Neutrophil (primary cell): ENCODE measurements at regions not wholly inside any gene's neighbourhood (a gene's known extent, or its start where the extent isn't known, plus 50 kb on each side); places are given as distances from the start of the nearest gene placed in this dataset.

Experiments
- H3K27ac ChIP-seq: fragments of 200-600 bp; sonication (generic); 2 replicates; pipeline ENCODE4 v1.5.1; 2016; ENCODE audit warnings: mild to moderate bottlenecking, moderate library complexity
- H3K27me3 ChIP-seq: fragments of 200-600 bp; sonication (generic); 2 replicates; pipeline ENCODE4 v1.6.0; 2016; ENCODE audit warnings: mild to moderate bottlenecking
- H3K36me3 ChIP-seq: fragments of 200-600 bp; sonication (generic); 2 replicates; pipeline ENCODE4 v1.5.1; 2017
- H3K4me1 ChIP-seq, 2 experiments: fragments of 200-600 bp in 1 of 2; sonication (generic) in 1 of 2; 1 replicate in 1 of 2; 2 replicates in 1 of 2; pipeline versions ENCODE4 v1.5.1 to v1.6.1; 2013 to 2016; ENCODE audit warnings: low read depth in 1 of 2, low read length in 1 of 2, mild to moderate bottlenecking in 1 of 2, moderate library complexity in 1 of 2; ENCODE audit not compliant: control insufficient read depth in 1 of 2, insufficient read depth in 1 of 2
- H3K4me3 ChIP-seq, 2 experiments: fragments of 200-600 bp in 1 of 2; sonication (generic) in 1 of 2; 1 replicate in 1 of 2; 2 replicates in 1 of 2; pipeline ENCODE4 v1.5.1; 2013 to 2016; ENCODE audit warnings: low read depth in 1 of 2, low read length in 1 of 2, mild to moderate bottlenecking in 1 of 2, moderate library complexity in 1 of 2
- H3K9me3 ChIP-seq: fragments of 200-600 bp; sonication (generic); 2 replicates; pipeline ENCODE4 v1.5.1; 2016
- CTCF ChIP-seq: fragments of 200-600 bp; sonication (generic); IDR thresholded peaks from 2 replicates; pipeline ENCODE4 v1.5.1; 2016; ENCODE audit warnings: antibody characterized with exemption

- Histone ChIP-seq H3K4me3 (peak overlapping the region in 1 of 2 experiments; percentile 2), H3K27ac (peak overlapping the region; percentile 82), H3K36me3 (no peaks in the 10 kb centered on the region), H3K4me1 (peaks cover 32 to 40% of the 10 kb centered on the region in 2 experiments), H3K27me3 (no peaks in the 10 kb centered on the region), H3K9me3 (no peaks in the 10 kb centered on the region)
- TF ChIP-seq CTCF, result no peak
These were observed 373.5 kb downstream of the SHQ1 start for GRCh38 chr3:72474775-72475174.

- Histone ChIP-seq H3K9me3 (no peaks in the 10 kb centered on the region), H3K4me3 (no peak overlapping the region), H3K27ac (peak overlapping the region; percentile 62), H3K4me1 (peaks cover 32 to 33% of the 10 kb centered on the region in 2 experiments), H3K27me3 (no peaks in the 10 kb centered on the region), H3K36me3 (no peaks in the 10 kb centered on the region)
- no peak for TF ChIP-seq CTCF
These were observed 375.1 kb downstream of the SHQ1 start for GRCh38 chr3:72473156-72473555.

- Histone ChIP-seq H3K27me3 (no peaks in the 10 kb centered on the region), H3K9me3 (no peaks in the 10 kb centered on the region), H3K4me3 (no peak overlapping the region), H3K36me3 (no peaks in the 10 kb centered on the region), H3K27ac (no peak overlapping the region), H3K4me1 (peaks cover 35 to 36% of the 10 kb centered on the region in 2 experiments)
- no peak for TF ChIP-seq CTCF
These were observed 377.3 kb downstream of the SHQ1 start for GRCh38 chr3:72470904-72471417.

GRCh38 chr3:72465853-72466252 lies 382.4 kb downstream of the SHQ1 start:
- no peak overlapping the region for H3K4me3 ChIP-seq
- H3K27ac ChIP-seq, result peak overlapping the region; percentile 10
- H3K36me3 ChIP-seq, result no peaks in the 10 kb centered on the region
- TF ChIP-seq CTCF, result no peak
- peaks cover 10 to 12% of the 10 kb centered on the region in 2 experiments for H3K4me1 ChIP-seq
- no peaks in the 10 kb centered on the region for H3K9me3 ChIP-seq
- no peaks in the 10 kb centered on the region for H3K27me3 ChIP-seq

GRCh38 chr3:72463083-72463482 lies 385.2 kb downstream of the SHQ1 start:
- Histone ChIP-seq H3K36me3 (no peaks in the 10 kb centered on the region), H3K9me3 (no peaks in the 10 kb centered on the region), H3K27me3 (no peaks in the 10 kb centered on the region), H3K4me1 (peaks cover 10 to 12% of the 10 kb centered on the region in 2 experiments), H3K27ac (no peak overlapping the region), H3K4me3 (no peak overlapping the region)
- TF ChIP-seq CTCF, result no peak
